Lung (tissue), 11 donors: ENCODE measurements at regions not wholly inside any gene's neighbourhood (a gene's known extent, or its start where the extent isn't known, plus 50 kb on each side); places are given as distances from the start of the nearest gene placed in this dataset.

ENCODE experiments used
- ATAC-seq: fragments of 200-7000 bp; cut with Tn5 transposase; one replicate; pipeline ENCODE4 v1.9.1; 2020; ENCODE audit warnings: moderate number of reproducible peaks; ENCODE audit not compliant: insufficient read depth, low FRiP score
- DNase-seq, 3 donors: peaks; one replicate each; pipeline ENCODE4 v3.0.0-alpha.2; 2013 to 2017
- H3K27ac ChIP-seq, 2 donors: one replicate each; pipeline ENCODE4 v1.5.1; 2013; ENCODE audit warnings: mild to moderate bottlenecking in 2 of 2, moderate library complexity in 2 of 2, control low read depth in 1 of 2, inconsistent platforms in 1 of 2, low read depth in 1 of 2, low read length in 1 of 2
- H3K27me3 ChIP-seq, 3 donors: one replicate each; pipeline ENCODE4 v1.5.1; 2013; ENCODE audit warnings: low read length in 2 of 3; ENCODE audit not compliant: control insufficient read depth in 3 of 3, insufficient read depth in 3 of 3
- H3K36me3 ChIP-seq, 4 donors: one replicate each; pipeline ENCODE4 v1.5.1; 2013; ENCODE audit warnings: low read length in 4 of 4, mild to moderate bottlenecking in 1 of 4, moderate library complexity in 1 of 4; ENCODE audit not compliant: control insufficient read depth in 4 of 4, insufficient read depth in 4 of 4
- H3K4me1 ChIP-seq, 5 donors: one replicate each; pipeline ENCODE4 v1.5.1; 2013; ENCODE audit warnings: low read length in 5 of 5, mild to moderate bottlenecking in 2 of 5, moderate library complexity in 1 of 5; ENCODE audit not compliant: control insufficient read depth in 5 of 5, insufficient read depth in 5 of 5
- H3K4me3 ChIP-seq: one replicate; pipeline ENCODE4 v1.5.1; 2013; ENCODE audit warnings: mild to moderate bottlenecking, control low read depth, moderate library complexity
- H3K9ac ChIP-seq, 2 donors: one replicate each; pipeline ENCODE4 v1.5.1; 2013; ENCODE audit warnings: low read length in 2 of 2, control low read depth in 1 of 2; ENCODE audit not compliant: insufficient read depth in 1 of 2
- H3K9me3 ChIP-seq, 4 donors: one replicate each; pipeline ENCODE4 v1.5.1; 2013; ENCODE audit warnings: low read length in 3 of 4, mild to moderate bottlenecking in 1 of 4, moderate library complexity in 1 of 4; ENCODE audit not compliant: control insufficient read depth in 4 of 4, insufficient read depth in 3 of 4
- WGBS, 2 donors: extraction: QIAGEN DNeasy Blood & Tissue Kit; methylation state at CpG; one replicate each; pipeline ENCODE4 v1.1.7; 2013; 5-methylcytosine and 5-hydroxymethylcytosine counted together
- TF ChIP-seq, protein P1 (sequence below): IDR thresholded peaks from 2 replicates; pipeline ENCODE4 v1.5.1; 2012; ENCODE audit warnings: mild to moderate bottlenecking; ENCODE audit errors: control extremely low read depth, extremely low read depth
- donor health status: control.
- donor health status: control.
- donor health status: Bipolar disorder and iron deficiency.
- donor health status: healthy.
- donor health status: DM: yes; HTN: yes; CAD: no.

DNA sequence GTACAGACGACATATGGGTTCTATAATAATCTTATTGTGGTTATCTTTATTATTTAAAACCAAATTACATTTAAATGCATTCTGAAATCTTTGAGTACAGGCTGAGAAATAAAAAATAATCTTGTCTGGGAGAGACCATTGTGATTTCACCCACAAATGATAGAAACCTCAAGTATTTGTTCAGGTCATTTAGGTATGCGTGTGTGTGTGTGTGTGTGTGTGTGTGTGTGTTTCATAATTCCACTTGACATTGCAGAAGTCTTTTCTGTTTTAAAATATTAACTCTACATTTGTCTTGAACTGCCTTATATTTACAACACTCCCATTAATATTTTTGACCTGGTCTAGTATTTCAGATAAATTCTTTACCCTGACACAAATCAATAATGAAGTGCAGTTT lies 126.9 kb downstream of the SPRY2 start:
- Histone ChIP-seq H3K27ac (no peak overlapping the region), H3K4me1 (peaks cover 0 to 3% (median 0%) of the 10 kb centered on the region in 5 donors), H3K36me3 (no peaks in the 10 kb centered on the region), H3K9me3 (no peaks in the 10 kb centered on the region), H3K4me3 (no peak overlapping the region), H3K9ac (no peak overlapping the region), H3K27me3 (no peaks in the 10 kb centered on the region)
- WGBS, 2 donors: 57 to 75% methylated on average over 2 of the region's 2 CpGs
- ATAC-seq (no peak), DNase-seq (no peak)
- TF ChIP-seq, protein P1, sequence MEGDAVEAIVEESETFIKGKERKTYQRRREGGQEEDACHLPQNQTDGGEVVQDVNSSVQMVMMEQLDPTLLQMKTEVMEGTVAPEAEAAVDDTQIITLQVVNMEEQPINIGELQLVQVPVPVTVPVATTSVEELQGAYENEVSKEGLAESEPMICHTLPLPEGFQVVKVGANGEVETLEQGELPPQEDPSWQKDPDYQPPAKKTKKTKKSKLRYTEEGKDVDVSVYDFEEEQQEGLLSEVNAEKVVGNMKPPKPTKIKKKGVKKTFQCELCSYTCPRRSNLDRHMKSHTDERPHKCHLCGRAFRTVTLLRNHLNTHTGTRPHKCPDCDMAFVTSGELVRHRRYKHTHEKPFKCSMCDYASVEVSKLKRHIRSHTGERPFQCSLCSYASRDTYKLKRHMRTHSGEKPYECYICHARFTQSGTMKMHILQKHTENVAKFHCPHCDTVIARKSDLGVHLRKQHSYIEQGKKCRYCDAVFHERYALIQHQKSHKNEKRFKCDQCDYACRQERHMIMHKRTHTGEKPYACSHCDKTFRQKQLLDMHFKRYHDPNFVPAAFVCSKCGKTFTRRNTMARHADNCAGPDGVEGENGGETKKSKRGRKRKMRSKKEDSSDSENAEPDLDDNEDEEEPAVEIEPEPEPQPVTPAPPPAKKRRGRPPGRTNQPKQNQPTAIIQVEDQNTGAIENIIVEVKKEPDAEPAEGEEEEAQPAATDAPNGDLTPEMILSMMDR: no peak

- H3K27ac ChIP-seq: no peak overlapping the region
- TF ChIP-seq, protein P1: no peak
- 94 to 100% methylated on average over 2 of the region's 2 CpGs for WGBS, 2 donors
- no peaks in the 10 kb centered on the region for H3K9me3 ChIP-seq
- no peak overlapping the region for H3K9ac ChIP-seq
- DNase-seq: no peak
- H3K4me1 ChIP-seq: peaks cover 0 to 2% (median 0%) of the 10 kb centered on the region in 5 donors
- no peak overlapping the region for H3K4me3 ChIP-seq
- H3K27me3 ChIP-seq: no peaks in the 10 kb centered on the region
- ATAC-seq: no peak
- no peaks in the 10 kb centered on the region for H3K36me3 ChIP-seq
These were observed 127.7 kb downstream of the SPRY2 start for GRCh38 chr13:80213201-80213600.

- Histone ChIP-seq H3K4me1 (no peaks in the 10 kb centered on the region), H3K9ac (no peak overlapping the region), H3K36me3 (no peaks in the 10 kb centered on the region), H3K9me3 (no peaks in the 10 kb centered on the region), H3K27ac (no peak overlapping the region), H3K27me3 (no peaks in the 10 kb centered on the region), H3K4me3 (no peak overlapping the region)
- ATAC-seq (no peak), DNase-seq (no peak)
- TF ChIP-seq, protein P1: no peak
- 86 to 94% methylated on average over 2 of the region's 2 CpGs for WGBS, 2 donors
These were observed 129.4 kb downstream of the SPRY2 start for GRCh38 chr13:80211566-80211965.

GRCh38 chr13:80204642-80205041 lies 136.3 kb downstream of the SPRY2 start:
- Histone ChIP-seq H3K27me3 (no peaks in the 10 kb centered on the region), H3K27ac (no peak overlapping the region), H3K4me1 (no peaks in the 10 kb centered on the region), H3K4me3 (no peak overlapping the region), H3K9me3 (no peaks in the 10 kb centered on the region), H3K9ac (no peak overlapping the region), H3K36me3 (no peaks in the 10 kb centered on the region)
- WGBS, 2 donors: 88% methylated on average over 2 of the region's 2 CpGs
- DNase-seq: no peak
- TF ChIP-seq, protein P1: no peak
- no peak for ATAC-seq
